VCaP (cell line): ENCODE measurements at regions not wholly inside any gene's neighbourhood (a gene's known extent, or its start where the extent isn't known, plus 50 kb on each side); places are given as distances from the start of the nearest gene placed in this dataset.

Experiments
- H3K27ac ChIP-seq: fragments of 450-650 bp; 2 replicates; pipeline ENCODE4 v1.5.1; 2017
- CTCF ChIP-seq: fragments of 450-650 bp; conservative IDR thresholded peaks from 2 replicates; pipeline ENCODE4 v1.5.1; 2017; ENCODE audit warnings: mild to moderate bottlenecking, moderate library complexity

GRCh38 chr3:72338082-72338941 is 509.9 kb downstream of the SHQ1 start:
- TF ChIP-seq CTCF = no peak
- no peak overlapping the region for H3K27ac ChIP-seq

- H3K27ac ChIP-seq = peak overlapping the region; percentile 69; the same call in 1 of the 2 replicates
- no peak for TF ChIP-seq CTCF
Observed at GRCh38 chr3:72337480-72337855, 510.8 kb downstream of the SHQ1 start.

- TF ChIP-seq CTCF = no peak
- H3K27ac ChIP-seq = peak overlapping the region; percentile 69
Observed at GRCh38 chr3:72336821-72337479, 511.3 kb downstream of the SHQ1 start.

GRCh38 chr3:72336114-72336651 is 512.1 kb downstream of the SHQ1 start:
- H3K27ac ChIP-seq = peak overlapping the region; percentile 69
- TF ChIP-seq CTCF = no peak

- no peak for TF ChIP-seq CTCF
- H3K27ac ChIP-seq = peak overlapping the region; percentile 69; the same call in 1 of the 2 replicates
Observed at GRCh38 chr3:72335458-72336095, 512.7 kb downstream of the SHQ1 start.

GRCh38 chr3:72334681-72335457 is 513.4 kb downstream of the SHQ1 start:
- H3K27ac ChIP-seq = no peak overlapping the region

More at GRCh38 chr3:72334681-72335457, 513.4 kb downstream of the SHQ1 start:
- no peak for TF ChIP-seq CTCF
